Liver (tissue), 8 donors: ENCODE measurements at regions not wholly inside any gene's neighbourhood (a gene's known extent, or its start where the extent isn't known, plus 50 kb on each side); places are given as distances from the start of the nearest gene placed in this dataset.

Experiments
- DNase-seq: peaks from one replicate; pipeline ENCODE4 v3.0.0-alpha.2; 2017; ENCODE audit warnings: low spot score
- H3K27ac ChIP-seq, 2 donors: one replicate each; pipeline ENCODE4 v1.7.0; 2013; ENCODE audit warnings: inconsistent platforms in 2 of 2, low read length in 2 of 2, control low read depth in 1 of 2, low read depth in 1 of 2, mild to moderate bottlenecking in 1 of 2
- H3K27me3 ChIP-seq, 4 donors: one replicate each; pipeline versions ENCODE4 v1.6.1 to v1.7.0; 2013; ENCODE audit warnings: low read length in 3 of 4, inconsistent platforms in 1 of 4, mild to moderate bottlenecking in 1 of 4, moderate library complexity in 1 of 4; ENCODE audit not compliant: control insufficient read depth in 4 of 4, insufficient read depth in 4 of 4
- H3K36me3 ChIP-seq, 4 donors: one replicate each; pipeline versions ENCODE4 v1.6.1 to v1.7.0; 2013; ENCODE audit warnings: low read length in 3 of 4, mild to moderate bottlenecking in 3 of 4, low read depth in 1 of 4, moderate library complexity in 1 of 4; ENCODE audit not compliant: control insufficient read depth in 4 of 4, insufficient read depth in 3 of 4
- H3K4me1 ChIP-seq, 4 donors: one replicate each; pipeline versions ENCODE4 v1.6.1 to v1.7.0; 2013; ENCODE audit warnings: low read length in 3 of 4, mild to moderate bottlenecking in 3 of 4, moderate library complexity in 1 of 4; ENCODE audit not compliant: control insufficient read depth in 4 of 4, insufficient read depth in 4 of 4
- H3K4me3 ChIP-seq, 3 donors: one replicate each; pipeline versions ENCODE4 v1.6.1 to v1.7.0; 2013; ENCODE audit warnings: low read length in 3 of 3, control low read depth in 1 of 3, low read depth in 1 of 3, mild to moderate bottlenecking in 1 of 3
- H3K9ac ChIP-seq, 2 donors: one replicate each; pipeline ENCODE4 v1.7.0; 2013; ENCODE audit warnings: low read length in 2 of 2, mild to moderate bottlenecking in 2 of 2, moderate library complexity in 2 of 2, control low read depth in 1 of 2, low read depth in 1 of 2
- H3K9me3 ChIP-seq, 4 donors: one replicate each; pipeline versions ENCODE4 v1.6.1 to v1.7.0; 2013; ENCODE audit warnings: low read length in 3 of 4; ENCODE audit not compliant: control insufficient read depth in 4 of 4
- ATF3 ChIP-seq: IDR thresholded peaks from 2 replicates; pipeline ENCODE4 v1.6.1; 2016; ENCODE audit warnings: antibody characterized with exemption
- CTCF ChIP-seq: fragments of 150-350 bp; IDR thresholded peaks from 2 replicates; pipeline ENCODE4 v1.5.1; 2017; ENCODE audit warnings: improper control_type of control experiment, low read depth, low read length; ENCODE audit not compliant: missing input control
- EGR1 ChIP-seq, 2 donors: IDR thresholded peaks; 2 replicates each; pipeline ENCODE4 v1.6.1; 2016 to 2018; ENCODE audit warnings: antibody characterized with exemption in 2 of 2, low read depth in 2 of 2
- FOXA1 ChIP-seq: IDR thresholded peaks from 2 replicates; pipeline ENCODE4 v1.6.1; 2016; ENCODE audit warnings: antibody characterized with exemption
- FOXA2 ChIP-seq: IDR thresholded peaks from 2 replicates; pipeline ENCODE4 v1.6.1; 2016; ENCODE audit warnings: antibody characterized with exemption
- GABPA ChIP-seq, 2 donors: IDR thresholded peaks in 1 of 2; conservative IDR thresholded peaks in 1 of 2; 2 replicates each; pipeline ENCODE4 v1.6.1; 2016; ENCODE audit warnings: antibody characterized with exemption in 2 of 2, mild to moderate bottlenecking in 1 of 2, moderate library complexity in 1 of 2
- HNF4A ChIP-seq, 2 donors: conservative IDR thresholded peaks; 2 replicates each; pipeline ENCODE4 v1.6.1; 2016; ENCODE audit warnings: antibody characterized with exemption in 2 of 2, mild to moderate bottlenecking in 2 of 2
- HNF4G ChIP-seq: IDR thresholded peaks from 2 replicates; pipeline ENCODE4 v1.6.1; 2016; ENCODE audit warnings: antibody characterized with exemption
- JUND ChIP-seq, 2 donors: IDR thresholded peaks; 2 replicates each; pipeline ENCODE4 v1.6.1; 2016; ENCODE audit warnings: antibody characterized with exemption in 2 of 2
- MAX ChIP-seq: IDR thresholded peaks from 2 replicates; pipeline ENCODE4 v1.6.1; 2016; ENCODE audit warnings: antibody characterized with exemption
- NR2F2 ChIP-seq: IDR thresholded peaks from 2 replicates; pipeline ENCODE4 v1.6.1; 2016; ENCODE audit warnings: antibody characterized with exemption
- RAD21 ChIP-seq, 2 donors: IDR thresholded peaks; 2 replicates each; pipeline ENCODE4 v1.6.1; 2016; ENCODE audit warnings: antibody characterized with exemption in 2 of 2, mild to moderate bottlenecking in 2 of 2
- REST ChIP-seq: IDR thresholded peaks from 2 replicates; pipeline ENCODE4 v1.6.1; 2016; ENCODE audit warnings: antibody characterized with exemption, mild to moderate bottlenecking
- RXRA ChIP-seq, 2 donors: IDR thresholded peaks; 2 replicates each; pipeline ENCODE4 v1.6.1; 2017 to 2018; ENCODE audit warnings: antibody characterized with exemption in 2 of 2, mild to moderate bottlenecking in 1 of 2
- SP1 ChIP-seq: IDR thresholded peaks from 2 replicates; pipeline ENCODE4 v1.6.1; 2018; ENCODE audit warnings: antibody characterized with exemption, mild to moderate bottlenecking
- TAF1 ChIP-seq: conservative IDR thresholded peaks from 2 replicates; pipeline ENCODE4 v1.6.1; 2016; ENCODE audit warnings: antibody characterized with exemption, mild to moderate bottlenecking
- YY1 ChIP-seq: IDR thresholded peaks from 2 replicates; pipeline ENCODE4 v1.6.1; 2016; ENCODE audit warnings: antibody characterized with exemption, mild to moderate bottlenecking
- ZBTB33 ChIP-seq: IDR thresholded peaks from 2 replicates; pipeline ENCODE4 v1.6.1; 2016; ENCODE audit warnings: antibody characterized with exemption
- WGBS: extraction: QIAGEN DNeasy Blood & Tissue Kit; methylation state at CpG from one replicate; pipeline ENCODE4 v1.1.7; 2013; 5-methylcytosine and 5-hydroxymethylcytosine counted together
- donor health status: healthy.
- donor health status: healthy.
- donor health status: healthy.
- donor health status: healthy.
- donor health status: healthy.

- Histone ChIP-seq H3K27me3 (no peaks in the 10 kb centered on the region), H3K27ac (no peak overlapping the region), H3K9ac (no peak overlapping the region), H3K4me1 (no peaks in the 10 kb centered on the region), H3K36me3 (no peaks in the 10 kb centered on the region), H3K9me3 (no peaks in the 10 kb centered on the region), H3K4me3 (no peak overlapping the region)
- no peak for DNase-seq
- 65% methylated on average over 1 of the region's 1 CpG for WGBS
- TF ChIP-seq ZBTB33 (no peak), EGR1 (IDR thresholded peaks at IDR 0.05; ENCODE audit: low read depth in 2 of 2) (no peak), NR2F2 (no peak), GABPA (IDR thresholded peaks at IDR 0.05 in 1 of 2, conservative IDR thresholded peaks at IDR 0.05 in 1 of 2) (no peak), HNF4A (conservative IDR thresholded peaks at IDR 0.05) (no peak), FOXA1 (no peak), HNF4G (no peak), TAF1 (no peak)
Measured at GRCh38 chr6:151166180-151166579, 73.6 kb upstream of the AKAP12 start.

- Histone ChIP-seq H3K27ac (no peak overlapping the region), H3K4me3 (no peak overlapping the region), H3K4me1 (no peaks in the 10 kb centered on the region), H3K9me3 (no peaks in the 10 kb centered on the region), H3K27me3 (no peaks in the 10 kb centered on the region), H3K36me3 (no peaks in the 10 kb centered on the region), H3K9ac (no peak overlapping the region)
- 94% methylated on average over 7 of the region's 7 CpGs for WGBS
- no peak for TF ChIP-seq FOXA2
- no peak for TF ChIP-seq YY1
- TF ChIP-seq ZBTB33 = no peak
- TF ChIP-seq JUND (IDR thresholded peaks at IDR 0.05) = no peak
- TF ChIP-seq HNF4A (conservative IDR thresholded peaks at IDR 0.05) = no peak
- no peak for TF ChIP-seq HNF4G
- TF ChIP-seq RAD21 (IDR thresholded peaks at IDR 0.05) = no peak
- TF ChIP-seq RXRA (IDR thresholded peaks at IDR 0.05) = no peak
- no peak for TF ChIP-seq ATF3
- TF ChIP-seq GABPA (IDR thresholded peaks at IDR 0.05 in 1 of 2, conservative IDR thresholded peaks at IDR 0.05 in 1 of 2) = no peak
- TF ChIP-seq EGR1 (IDR thresholded peaks at IDR 0.05; ENCODE audit: low read depth in 2 of 2) = no peak
- TF ChIP-seq FOXA1 = no peak
- no peak for TF ChIP-seq CTCF
- no peak for TF ChIP-seq SP1
- TF ChIP-seq TAF1 = no peak
- TF ChIP-seq REST = no peak
- no peak for TF ChIP-seq MAX
- no peak for TF ChIP-seq NR2F2
- no peak for DNase-seq
Measured at GRCh38 chr6:151167034-151167433, 72.7 kb upstream of the AKAP12 start.
